ENCODE measurements at regions not wholly inside any gene's neighbourhood (a gene's known extent, or its start where the extent isn't known, plus 50 kb on each side); places are given as distances from the start of the nearest gene placed in this dataset.

DNA sequence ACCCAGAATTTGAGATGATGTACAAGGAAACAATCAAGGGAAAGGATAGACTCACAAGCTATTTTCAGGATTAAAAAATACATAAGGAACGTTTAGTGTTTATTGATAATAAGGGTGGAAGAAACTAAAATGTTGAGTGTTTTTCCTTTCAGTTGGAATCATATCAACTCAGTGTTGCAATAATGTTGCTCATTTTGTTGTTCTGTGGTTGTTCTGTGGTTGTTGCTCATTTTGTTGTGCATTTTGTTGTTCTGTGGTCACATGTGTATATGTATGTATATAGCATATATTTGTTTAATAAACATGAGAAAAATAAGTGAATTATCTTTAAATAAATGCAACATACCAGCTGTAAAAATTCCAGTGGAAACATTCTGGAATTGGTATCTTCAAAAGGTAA, 262.4 kb upstream of the SPRY2 start:
- DNase-seq: no peak
- Histone ChIP-seq H3K4me1 (ENCODE audit: control insufficient read depth, insufficient read depth, low read length) (no peaks in the 10 kb centered on the region), H4K20me1 (ENCODE audit: insufficient read depth, low read length) (no peaks in the 10 kb centered on the region), H2AK5ac (ENCODE audit: low read depth, low read length) (no peak overlapping the region), H3K14ac (replicated peaks; ENCODE audit: low read depth, low read length) (no peak overlapping the region), H3K4me3 (ENCODE audit: insufficient read depth, low read depth, low read length) (no peak overlapping the region), H3K9me3 (ENCODE audit: control insufficient read depth, insufficient read depth, low read length) (0 out of 2 replicates have a peak, but pooled peaks cover 2% of the 10 kb centered on the region), H4K5ac (ENCODE audit: low read depth, low read length) (no peak overlapping the region), H2BK15ac (ENCODE audit: low read depth, low read length) (no peak overlapping the region), H3K9ac (ENCODE audit: low read depth, low read length) (no peak overlapping the region), H2BK20ac (ENCODE audit: low read depth, low read length) (no peak overlapping the region), H2BK5ac (ENCODE audit: low read depth, low read length, poor library complexity, severe bottlenecking) (no peak overlapping the region), H3K18ac (ENCODE audit: low read depth, low read length) (no peak overlapping the region), H3K4me2 (ENCODE audit: low read depth, low read length) (no peak overlapping the region), H3K4ac (ENCODE audit: low read depth, low read length) (no peak overlapping the region), H3K9me1 (ENCODE audit: insufficient read depth, low read length) (no peaks in the 10 kb centered on the region), H2AFZ (replicated peaks; ENCODE audit: low read length, poor library complexity) (no peak overlapping the region), H2BK120ac (ENCODE audit: low read depth, low read length) (no peak overlapping the region), H4K8ac (ENCODE audit: low read depth in 2 of 2, low read length in 2 of 2) (no peak overlapping the region), H3K79me1 (ENCODE audit: low read depth in 1 of 2, low read length in 2 of 2) (no peaks in the 10 kb centered on the region), H3K27ac (ENCODE audit: insufficient read depth, low read length) (no peak overlapping the region), H3K23ac (ENCODE audit: low read depth, low read length) (no peak overlapping the region), H3K36me3 (ENCODE audit: control insufficient read depth, insufficient read depth, low read length) (no peaks in the 10 kb centered on the region), H3K27me3 (ENCODE audit: control insufficient read depth, insufficient read depth, low read length) (no peaks in the 10 kb centered on the region), H4K91ac (ENCODE audit: insufficient read depth, low read depth, low read length) (no peak overlapping the region), H3K56ac (ENCODE audit: extremely low read depth, insufficient read depth, low read length) (no peak overlapping the region), H2AK9ac (replicated peaks; ENCODE audit: low read depth, low read length, poor library complexity) (no peak overlapping the region)
- ATAC-seq (ENCODE audit: low read depth): no peak
- in situ Hi-C loops (cut with MboI; ENCODE audit: low sequenced_read_pairs): no loop called here
- WGBS, 2 experiments (ENCODE audit: extremely low coverage in 2 of 2, insufficient read length in 1 of 2): no CpG with 5 or more reads among the region's 1 CpG
- ChIA-PET CTCF (no interaction called here), POLR2A (ENCODE audit: unreplicated experiment) (no interaction called here)
- intact Hi-C loops (cut with micrococcal nuclease): no loop called here
- BruUV-seq (replicated peaks): no TSS peak
- dilution Hi-C loops (cut with HindIII; ENCODE audit: low sequenced_read_pairs, unreplicated experiment): no loop called here
- TF ChIP-seq MAFK (IDR thresholded peaks at IDR 0.05; ENCODE audit: low read depth, low read length) (no peak), NFE2L2 (IDR thresholded peaks at IDR 0.05; ENCODE audit: low read depth, low read length) (no peak), RFX5 (IDR thresholded peaks at IDR 0.05; ENCODE audit: low read depth, low read length) (no peak), BHLHE40 (IDR thresholded peaks at IDR 0.05; ENCODE audit: low read depth, low read length) (no peak), CEBPB (IDR thresholded peaks at IDR 0.05; ENCODE audit: low read depth, low read length) (no peak), ELK1 (IDR thresholded peaks at IDR 0.05; ENCODE audit: borderline replicate concordance, low read depth, low read length) (no peak), POLR2A (IDR thresholded peaks at IDR 0.05; ENCODE audit: low read depth, low read length) (no peak), CHD1 (IDR thresholded peaks at IDR 0.05; ENCODE audit: low read depth, low read length) (no peak), SMC3 (IDR thresholded peaks at IDR 0.05; ENCODE audit: low read depth, low read length) (no peak), MXI1 (IDR thresholded peaks at IDR 0.05; ENCODE audit: borderline replicate concordance, low read depth, low read length) (no peak), RAD21 (IDR thresholded peaks at IDR 0.05; ENCODE audit: low read length) (no peak), MAZ (IDR thresholded peaks at IDR 0.05; ENCODE audit: borderline replicate concordance, low read depth, low read length) (no peak), FOS (IDR thresholded peaks at IDR 0.05; ENCODE audit: low read depth, low read length) (no peak), CTCF (conservative IDR thresholded peaks at IDR 0.05; ENCODE audit: low read depth, low read length) (no peak), RCOR1 (IDR thresholded peaks at IDR 0.05; ENCODE audit: insufficient replicate concordance, low read length) (no peak)
- TF ChIP-seq, protein P1, sequence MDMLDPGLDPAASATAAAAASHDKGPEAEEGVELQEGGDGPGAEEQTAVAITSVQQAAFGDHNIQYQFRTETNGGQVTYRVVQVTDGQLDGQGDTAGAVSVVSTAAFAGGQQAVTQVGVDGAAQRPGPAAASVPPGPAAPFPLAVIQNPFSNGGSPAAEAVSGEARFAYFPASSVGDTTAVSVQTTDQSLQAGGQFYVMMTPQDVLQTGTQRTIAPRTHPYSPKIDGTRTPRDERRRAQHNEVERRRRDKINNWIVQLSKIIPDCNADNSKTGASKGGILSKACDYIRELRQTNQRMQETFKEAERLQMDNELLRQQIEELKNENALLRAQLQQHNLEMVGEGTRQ (IDR thresholded peaks at IDR 0.05; ENCODE audit: low read depth, low read length): no peak

Measured in IMR-90 (cell line).